Neural progenitor cell (in vitro differentiated cells): ENCODE measurements at regions not wholly inside any gene's neighbourhood (a gene's known extent, or its start where the extent isn't known, plus 50 kb on each side); places are given as distances from the start of the nearest gene placed in this dataset.

Experiments used
- DNase-seq: peaks from one replicate; pipeline ENCODE4 v3.0.0-alpha.2; 2016; ENCODE audit warnings: low spot score
- H2AFZ ChIP-seq: fragments of 200-600 bp; sonication (generic); replicated peaks from 2 replicates; pipeline ENCODE4 v1.6.1; 2016; ENCODE audit warnings: antibody characterized with exemption
- H3F3A ChIP-seq: fragments of 200-600 bp; sonication (generic); 2 replicates; pipeline ENCODE4 v1.6.1; 2016; ENCODE audit warnings: antibody characterized with exemption, low read depth
- H3K27ac ChIP-seq: fragments of 200-600 bp; sonication (generic); 2 replicates; pipeline ENCODE4 v1.5.1; 2016; ENCODE audit warnings: mild to moderate bottlenecking
- H3K27me3 ChIP-seq: fragments of 200-600 bp; sonication (generic); 2 replicates; pipeline ENCODE4 v1.6.1; 2016; ENCODE audit warnings: mild to moderate bottlenecking, moderate library complexity
- H3K36me3 ChIP-seq: fragments of 200-600 bp; sonication (generic); 2 replicates; pipeline ENCODE4 v1.5.1; 2016
- H3K4me1 ChIP-seq: fragments of 200-600 bp; sonication (generic); 2 replicates; pipeline ENCODE4 v1.6.1; 2016; ENCODE audit warnings: mixed run types
- H3K4me2 ChIP-seq: fragments of 200-600 bp; sonication (generic); 2 replicates; pipeline ENCODE4 v1.6.1; 2016
- H3K4me3 ChIP-seq: fragments of 200-600 bp; sonication (generic); 2 replicates; pipeline ENCODE4 v1.5.1; 2016
- H3K79me2 ChIP-seq: fragments of 200-600 bp; sonication (generic); 2 replicates; pipeline ENCODE4 v1.6.1; 2016; ENCODE audit warnings: low read depth
- H3K9ac ChIP-seq: fragments of 200-600 bp; sonication (generic); 2 replicates; pipeline ENCODE4 v1.6.1; 2016
- H3K9me3 ChIP-seq: fragments of 200-600 bp; sonication (generic); 2 replicates; pipeline ENCODE4 v1.5.1; 2016; ENCODE audit warnings: low read depth
- H4K20me1 ChIP-seq: fragments of 200-600 bp; sonication (generic); 2 replicates; pipeline ENCODE4 v1.6.1; 2016; ENCODE audit warnings: low read depth
- H3K27ac Mint-ChIP-seq: 3 replicates; pipeline ENCODE4 v1.8.0; 2021; ENCODE audit warnings: mixed read lengths
- H3K27me3 Mint-ChIP-seq: 2 replicates; pipeline ENCODE4 v1.8.0; 2022; ENCODE audit warnings: low read depth, mild to moderate bottlenecking, inconsistent platforms, moderate library complexity, mixed read lengths; ENCODE audit not compliant: insufficient read depth
- H3K36me3 Mint-ChIP-seq: 3 replicates; pipeline ENCODE4 v1.8.0; 2021; ENCODE audit warnings: mixed read lengths
- H3K4me1 Mint-ChIP-seq: 3 replicates; pipeline ENCODE4 v1.8.0; 2021; ENCODE audit warnings: mixed read lengths
- H3K4me3 Mint-ChIP-seq: 3 replicates; pipeline ENCODE4 v1.8.0; 2021; ENCODE audit warnings: mild to moderate bottlenecking, moderate library complexity, mixed read lengths
- H3K9me3 Mint-ChIP-seq: 3 replicates; pipeline ENCODE4 v1.8.0; 2020; ENCODE audit warnings: mixed read lengths
- CTCF ChIP-seq: fragments of 200-600 bp; sonication (generic); IDR thresholded peaks from 2 replicates; pipeline ENCODE4 v1.5.1; 2017; ENCODE audit warnings: antibody characterized with exemption, mild to moderate bottlenecking
- EZH2 ChIP-seq: fragments of 200-600 bp; sonication (generic); IDR thresholded peaks from 2 replicates; pipeline ENCODE4 v1.6.1; 2017; ENCODE audit warnings: antibody characterized with exemption, mild to moderate bottlenecking, moderate library complexity
- EZH2phosphoT487 ChIP-seq: fragments of 200-600 bp; sonication (generic); IDR thresholded peaks from 2 replicates; pipeline ENCODE4 v1.6.1; 2017; ENCODE audit warnings: antibody characterized with exemption

GRCh38 chr2:19579461-19579860 is 221.0 kb upstream of the OSR1 start:
- Histone ChIP-seq H2AFZ (no peak overlapping the region), H3K27ac (no peak overlapping the region), H4K20me1 (no peaks in the 10 kb centered on the region), H3F3A (no peaks in the 10 kb centered on the region), H3K4me2 (no peak overlapping the region), H3K36me3 (no peaks in the 10 kb centered on the region), H3K4me1 (no peaks in the 10 kb centered on the region), H3K9me3 (no peaks in the 10 kb centered on the region), H3K9ac (no peak overlapping the region), H3K27me3 (no peaks in the 10 kb centered on the region), H3K79me2 (no peaks in the 10 kb centered on the region), H3K4me3 (no peak overlapping the region)
- Mint-ChIP-seq H3K4me1 (peaks cover 2% of the 10 kb centered on the region), H3K27me3 (no peaks in the 10 kb centered on the region), H3K4me3 (no peak overlapping the region), H3K36me3 (no peaks in the 10 kb centered on the region), H3K9me3 (no peaks in the 10 kb centered on the region), H3K27ac (no peak overlapping the region)
- no peak for DNase-seq
- TF ChIP-seq CTCF: no peak
- TF ChIP-seq EZH2: no peak
- no peak for TF ChIP-seq EZH2phosphoT487

- no peaks in the 10 kb centered on the region for H3K4me1 ChIP-seq
- no peak overlapping the region for H3K4me3 Mint-ChIP-seq
Observed at GRCh38 chr2:19577723-19578122, 219.3 kb upstream of the OSR1 start.

GRCh38 chr2:19576411-19576810 is 218.0 kb upstream of the OSR1 start:
- Mint-ChIP-seq H3K27me3 (peaks cover 2% of the 10 kb centered on the region), H3K4me1 (peaks cover 7% of the 10 kb centered on the region), H3K4me3 (no peak overlapping the region), H3K36me3 (no peaks in the 10 kb centered on the region), H3K27ac (no peak overlapping the region), H3K9me3 (no peaks in the 10 kb centered on the region)
- Histone ChIP-seq H4K20me1 (no peaks in the 10 kb centered on the region), H3K36me3 (no peaks in the 10 kb centered on the region), H3K9ac (no peak overlapping the region), H3K4me2 (no peak overlapping the region), H3K27me3 (no peaks in the 10 kb centered on the region), H3K27ac (no peak overlapping the region), H2AFZ (no peak overlapping the region), H3K9me3 (no peaks in the 10 kb centered on the region), H3K4me1 (no peaks in the 10 kb centered on the region), H3K4me3 (no peak overlapping the region), H3F3A (no peaks in the 10 kb centered on the region), H3K79me2 (no peaks in the 10 kb centered on the region)
- no peak for DNase-seq
- TF ChIP-seq EZH2phosphoT487 (no peak), CTCF (no peak), EZH2 (no peak)

More at GRCh38 chr2:19577723-19578122, 219.3 kb upstream of the OSR1 start:
- no peak overlapping the region for H3K4me2 ChIP-seq
- H3K36me3 ChIP-seq: no peaks in the 10 kb centered on the region
- no peaks in the 10 kb centered on the region for H3K9me3 ChIP-seq
- no peak for DNase-seq
- H3K36me3 Mint-ChIP-seq: no peaks in the 10 kb centered on the region
- H3K9me3 Mint-ChIP-seq: no peaks in the 10 kb centered on the region
- H3K27ac Mint-ChIP-seq: no peak overlapping the region
- no peaks in the 10 kb centered on the region for H3K79me2 ChIP-seq
- H3F3A ChIP-seq: no peaks in the 10 kb centered on the region
- no peaks in the 10 kb centered on the region for H3K27me3 ChIP-seq
- H4K20me1 ChIP-seq: no peaks in the 10 kb centered on the region
- H3K4me1 Mint-ChIP-seq: peaks cover 7% of the 10 kb centered on the region
- no peak overlapping the region for H2AFZ ChIP-seq
- H3K9ac ChIP-seq: no peak overlapping the region
- no peak overlapping the region for H3K4me3 ChIP-seq
- peaks cover 2% of the 10 kb centered on the region for H3K27me3 Mint-ChIP-seq
- TF ChIP-seq EZH2 (no peak), EZH2phosphoT487 (no peak), CTCF (no peak)
- H3K27ac ChIP-seq: no peak overlapping the region

- no peak overlapping the region for H3K27ac ChIP-seq
- H3K9me3 ChIP-seq: no peaks in the 10 kb centered on the region
- no peaks in the 10 kb centered on the region for H4K20me1 ChIP-seq
- no peaks in the 10 kb centered on the region for H3K4me1 ChIP-seq
- H3K9me3 Mint-ChIP-seq: no peaks in the 10 kb centered on the region
- no peak overlapping the region for H3K4me3 Mint-ChIP-seq
- H3K27me3 ChIP-seq: no peaks in the 10 kb centered on the region
- H3K4me3 ChIP-seq: no peak overlapping the region
- H3K27me3 Mint-ChIP-seq: peaks cover 2% of the 10 kb centered on the region
- no peak overlapping the region for H3K27ac Mint-ChIP-seq
- H2AFZ ChIP-seq: no peak overlapping the region
- H3K4me1 Mint-ChIP-seq: peaks cover 7% of the 10 kb centered on the region
- DNase-seq: no peak
- H3K36me3 ChIP-seq: no peaks in the 10 kb centered on the region
- no peaks in the 10 kb centered on the region for H3F3A ChIP-seq
- no peaks in the 10 kb centered on the region for H3K36me3 Mint-ChIP-seq
- H3K79me2 ChIP-seq: no peaks in the 10 kb centered on the region
- no peak overlapping the region for H3K4me2 ChIP-seq
- no peak overlapping the region for H3K9ac ChIP-seq
- TF ChIP-seq EZH2phosphoT487 (no peak), CTCF (no peak), EZH2 (no peak)
Observed at GRCh38 chr2:19575641-19576040, 217.2 kb upstream of the OSR1 start.
